Lower leg skin (tissue), 4 donors: ENCODE measurements at regions not wholly inside any gene's neighbourhood (a gene's known extent, or its start where the extent isn't known, plus 50 kb on each side); places are given as distances from the start of the nearest gene placed in this dataset.
A peak's percentile ranks its signal among the peaks of the same experiment; 100 is the strongest.
"Not testable (repeated sequence)": the region's sequence is repeated elsewhere in the genome, so short reads cannot be mapped to it uniquely, and the experiment has no call there.

Experiments
- DNase-seq, 2 donors: peaks; one replicate each; pipeline ENCODE4 v3.0.0-alpha.2; 2019; ENCODE audit warnings: low spot score in 2 of 2
- H3K4me3 ChIP-seq: fragments of 200-600 bp; sonication (generic); 2 replicates; pipeline ENCODE4 v1.5.1; 2017; ENCODE audit warnings: mild to moderate bottlenecking, low read depth; ENCODE audit not compliant: poor library complexity, severe bottlenecking
- POLR2A ChIP-seq, 2 donors: fragments of 450-650 bp; IDR thresholded peaks; one replicate each; pipeline ENCODE4 v1.6.1; 2016 to 2017; ENCODE audit warnings: antibody characterized with exemption in 2 of 2, mild to moderate bottlenecking in 1 of 2, moderate library complexity in 1 of 2
- WGBS, 2 donors: methylation state at CpG; one replicate each; pipeline ENCODE4 v1.1.5; 2018; 5-methylcytosine and 5-hydroxymethylcytosine counted together
- intact Hi-C: fragments of 100-400 bp; cut with DNase I; formaldehyde crosslinking; loops from one replicate; pipeline ENCODE4 v1.15.0; 2023; ENCODE audit warnings: low total_unique reads
- TF ChIP-seq, protein P1 (sequence below), 3 donors: fragments of 450-650 bp; IDR thresholded peaks; one replicate each; pipeline ENCODE4 v1.5.1; 2016; ENCODE audit warnings: antibody characterized with exemption in 3 of 3, mild to moderate bottlenecking in 3 of 3, moderate library complexity in 2 of 3

- intact Hi-C loops = no loop called here
- TF ChIP-seq, protein P1, sequence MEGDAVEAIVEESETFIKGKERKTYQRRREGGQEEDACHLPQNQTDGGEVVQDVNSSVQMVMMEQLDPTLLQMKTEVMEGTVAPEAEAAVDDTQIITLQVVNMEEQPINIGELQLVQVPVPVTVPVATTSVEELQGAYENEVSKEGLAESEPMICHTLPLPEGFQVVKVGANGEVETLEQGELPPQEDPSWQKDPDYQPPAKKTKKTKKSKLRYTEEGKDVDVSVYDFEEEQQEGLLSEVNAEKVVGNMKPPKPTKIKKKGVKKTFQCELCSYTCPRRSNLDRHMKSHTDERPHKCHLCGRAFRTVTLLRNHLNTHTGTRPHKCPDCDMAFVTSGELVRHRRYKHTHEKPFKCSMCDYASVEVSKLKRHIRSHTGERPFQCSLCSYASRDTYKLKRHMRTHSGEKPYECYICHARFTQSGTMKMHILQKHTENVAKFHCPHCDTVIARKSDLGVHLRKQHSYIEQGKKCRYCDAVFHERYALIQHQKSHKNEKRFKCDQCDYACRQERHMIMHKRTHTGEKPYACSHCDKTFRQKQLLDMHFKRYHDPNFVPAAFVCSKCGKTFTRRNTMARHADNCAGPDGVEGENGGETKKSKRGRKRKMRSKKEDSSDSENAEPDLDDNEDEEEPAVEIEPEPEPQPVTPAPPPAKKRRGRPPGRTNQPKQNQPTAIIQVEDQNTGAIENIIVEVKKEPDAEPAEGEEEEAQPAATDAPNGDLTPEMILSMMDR (IDR thresholded peaks at IDR 0.05) = no peak
- no peak for TF ChIP-seq POLR2A (IDR thresholded peaks at IDR 0.05)
- no peak for DNase-seq
- 90 to 97% methylated on average over 3 of the region's 3 CpGs for WGBS, 2 donors
- no peak overlapping the region for H3K4me3 ChIP-seq
Measured at GRCh38 chr15:96147267-96147666, 183.2 kb upstream of the NR2F2 start.

DNA sequence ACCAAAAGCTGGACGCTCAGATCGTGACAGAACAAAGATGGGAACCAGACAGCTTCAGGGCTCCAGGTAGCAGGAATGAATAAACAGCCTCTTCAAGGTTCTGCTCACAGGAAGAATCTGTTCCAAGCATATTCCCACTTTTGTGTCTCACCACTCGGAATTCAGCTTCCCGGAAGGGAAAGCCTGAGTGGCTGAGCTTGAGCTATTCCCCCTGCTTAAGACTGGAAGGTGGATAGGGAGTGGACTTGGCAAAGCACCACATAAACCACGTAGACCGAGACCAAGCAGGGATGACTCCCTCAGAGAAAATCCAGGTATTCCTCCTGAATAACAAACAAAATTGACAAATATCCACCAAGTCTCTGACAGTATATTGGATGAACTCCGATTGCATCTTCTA is 180.2 kb upstream of the NR2F2 start:
- DNase-seq = no peak
- H3K4me3 ChIP-seq = no peak overlapping the region
- WGBS, 2 donors = 80 to 82% methylated on average over 7 of the region's 7 CpGs
- TF ChIP-seq, protein P1 (IDR thresholded peaks at IDR 0.05) = no peak
- no peak for TF ChIP-seq POLR2A (IDR thresholded peaks at IDR 0.05)
- intact Hi-C loops = no loop called here

- intact Hi-C loops, H3K4me3 ChIP-seq, DNase-seq: not testable (repeated sequence)
- 46 to 58% methylated on average over 8 of the region's 8 CpGs for WGBS, 2 donors
Measured at GRCh38 chr15:96151749-96152148, 178.8 kb upstream of the NR2F2 start.

GRCh38 chr15:96153929-96154328 is 176.6 kb upstream of the NR2F2 start:
- no peak overlapping the region for H3K4me3 ChIP-seq
- intact Hi-C loops = no loop called here

DNA sequence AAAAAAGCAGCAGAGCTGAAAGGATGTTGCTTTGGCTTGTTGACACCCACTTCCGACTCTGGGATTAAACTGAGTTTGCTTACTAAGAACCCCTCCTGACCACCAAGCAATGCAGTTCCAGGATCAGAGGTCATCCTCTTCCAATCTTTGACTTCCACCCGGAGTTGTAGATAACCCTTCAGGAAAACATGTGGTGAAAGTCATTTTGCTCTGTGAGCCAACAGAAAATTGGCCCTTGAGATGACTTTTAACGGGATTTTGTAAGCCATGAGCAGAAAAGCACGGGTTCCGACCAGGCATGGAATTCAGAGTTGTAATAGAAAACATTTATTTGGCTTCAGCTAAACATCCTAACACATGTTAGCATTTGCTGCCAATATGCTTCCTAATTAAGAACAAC is 171.6 kb upstream of the NR2F2 start:
- TF ChIP-seq POLR2A (IDR thresholded peaks at IDR 0.05) = no peak
- TF ChIP-seq, protein P1 (IDR thresholded peaks at IDR 0.05) = no peak
- DNase-seq = peak in 1 of 2 donors; percentile 54
- 49 to 52% methylated on average over 5 of the region's 5 CpGs for WGBS, 2 donors
- H3K4me3 ChIP-seq = no peak overlapping the region
- intact Hi-C loops = no loop called here

More at GRCh38 chr15:96153929-96154328, 176.6 kb upstream of the NR2F2 start:
- no peak for DNase-seq
- TF ChIP-seq, protein P1 (IDR thresholded peaks at IDR 0.05) = no peak
- no peak for TF ChIP-seq POLR2A (IDR thresholded peaks at IDR 0.05)
- 91 to 93% methylated on average over 2 of the region's 2 CpGs for WGBS, 2 donors

DNA sequence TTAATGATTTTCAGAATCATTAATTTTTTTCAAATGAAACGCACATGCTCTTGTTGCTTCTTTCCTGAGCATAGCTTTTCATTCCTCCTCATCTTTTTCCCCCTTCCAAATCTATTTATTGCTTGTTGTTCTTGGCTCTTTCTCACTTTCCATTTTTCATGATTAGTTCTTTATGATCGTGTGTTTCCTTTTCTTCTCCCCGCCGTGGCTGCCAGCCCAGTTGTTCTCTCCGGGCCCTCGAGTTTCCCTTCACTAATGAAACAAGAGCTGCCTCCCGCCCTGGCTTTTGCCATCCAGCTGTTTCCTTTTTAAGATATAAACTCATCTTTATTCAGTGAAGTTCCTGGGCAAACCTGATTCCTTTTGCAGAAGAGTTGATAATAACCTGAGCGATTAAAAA is 170.2 kb upstream of the NR2F2 start:
- intact Hi-C loops = no loop called here
- WGBS, 2 donors = 10 to 22% methylated on average over 8 of the region's 8 CpGs
- peak; percentile 21 to 88 for DNase-seq
- TF ChIP-seq, protein P1 (IDR thresholded peaks at IDR 0.05) = no peak
- no peak for TF ChIP-seq POLR2A (IDR thresholded peaks at IDR 0.05)
- H3K4me3 ChIP-seq = no peak overlapping the region
